ENCODE measurements at regions not wholly inside any gene's neighbourhood (a gene's known extent, or its start where the extent isn't known, plus 50 kb on each side); places are given as distances from the start of the nearest gene placed in this dataset.
"Not testable (repeated sequence)": the region's sequence is repeated elsewhere in the genome, so short reads cannot be mapped to it uniquely, and the experiment has no call there.

DNA sequence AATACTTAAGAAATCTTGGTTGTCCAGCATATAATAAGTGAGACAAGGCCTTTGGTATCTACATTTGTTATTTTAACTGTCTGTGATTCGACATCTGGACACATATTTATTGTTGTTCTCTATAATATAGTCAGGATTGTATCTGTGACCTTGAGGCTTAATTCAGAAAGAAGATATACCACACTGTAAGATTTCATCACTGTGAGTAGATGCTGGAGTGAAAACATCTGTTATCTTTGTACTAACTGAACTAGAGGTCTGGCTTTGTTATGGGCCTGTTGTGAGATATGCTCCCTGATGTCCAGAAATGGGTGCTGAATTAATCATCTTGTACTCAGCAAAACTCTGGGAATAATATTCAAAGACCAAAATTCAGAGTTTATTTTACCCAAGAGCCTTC, 148.5 kb downstream of the ISOC1 start:
- no peak for DNase-seq (ENCODE audit: low read depth)
- TF ChIP-seq, protein P1, sequence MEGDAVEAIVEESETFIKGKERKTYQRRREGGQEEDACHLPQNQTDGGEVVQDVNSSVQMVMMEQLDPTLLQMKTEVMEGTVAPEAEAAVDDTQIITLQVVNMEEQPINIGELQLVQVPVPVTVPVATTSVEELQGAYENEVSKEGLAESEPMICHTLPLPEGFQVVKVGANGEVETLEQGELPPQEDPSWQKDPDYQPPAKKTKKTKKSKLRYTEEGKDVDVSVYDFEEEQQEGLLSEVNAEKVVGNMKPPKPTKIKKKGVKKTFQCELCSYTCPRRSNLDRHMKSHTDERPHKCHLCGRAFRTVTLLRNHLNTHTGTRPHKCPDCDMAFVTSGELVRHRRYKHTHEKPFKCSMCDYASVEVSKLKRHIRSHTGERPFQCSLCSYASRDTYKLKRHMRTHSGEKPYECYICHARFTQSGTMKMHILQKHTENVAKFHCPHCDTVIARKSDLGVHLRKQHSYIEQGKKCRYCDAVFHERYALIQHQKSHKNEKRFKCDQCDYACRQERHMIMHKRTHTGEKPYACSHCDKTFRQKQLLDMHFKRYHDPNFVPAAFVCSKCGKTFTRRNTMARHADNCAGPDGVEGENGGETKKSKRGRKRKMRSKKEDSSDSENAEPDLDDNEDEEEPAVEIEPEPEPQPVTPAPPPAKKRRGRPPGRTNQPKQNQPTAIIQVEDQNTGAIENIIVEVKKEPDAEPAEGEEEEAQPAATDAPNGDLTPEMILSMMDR (conservative IDR thresholded peaks at IDR 0.05; ENCODE audit: low read depth, low read length): no peak
- H3K4me3 ChIP-seq (ENCODE audit: low read depth, low read length): no peak overlapping the region

DNA sequence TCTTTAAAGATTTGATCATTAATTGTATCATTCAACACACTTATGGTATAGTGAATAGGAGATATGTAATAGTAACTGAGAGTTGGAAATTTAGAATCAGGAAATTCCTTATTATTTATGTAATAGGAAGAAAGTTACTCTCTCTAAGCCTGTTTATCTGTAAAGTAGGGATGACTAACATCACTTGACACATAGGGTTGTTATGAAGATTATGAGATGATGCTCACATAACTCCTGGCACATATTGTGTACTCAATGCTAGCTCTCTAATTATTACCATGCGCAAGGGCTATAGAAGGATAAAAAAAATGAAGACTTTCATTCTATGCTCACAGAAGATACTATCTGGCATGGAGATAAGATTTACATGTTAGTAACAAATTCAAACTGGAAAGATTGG, 149.9 kb downstream of the ISOC1 start:
- TF ChIP-seq, protein P1 (conservative IDR thresholded peaks at IDR 0.05; ENCODE audit: low read depth, low read length): no peak
- DNase-seq (ENCODE audit: low read depth): no peak
- no peak overlapping the region for H3K4me3 ChIP-seq (ENCODE audit: low read depth, low read length)

DNA sequence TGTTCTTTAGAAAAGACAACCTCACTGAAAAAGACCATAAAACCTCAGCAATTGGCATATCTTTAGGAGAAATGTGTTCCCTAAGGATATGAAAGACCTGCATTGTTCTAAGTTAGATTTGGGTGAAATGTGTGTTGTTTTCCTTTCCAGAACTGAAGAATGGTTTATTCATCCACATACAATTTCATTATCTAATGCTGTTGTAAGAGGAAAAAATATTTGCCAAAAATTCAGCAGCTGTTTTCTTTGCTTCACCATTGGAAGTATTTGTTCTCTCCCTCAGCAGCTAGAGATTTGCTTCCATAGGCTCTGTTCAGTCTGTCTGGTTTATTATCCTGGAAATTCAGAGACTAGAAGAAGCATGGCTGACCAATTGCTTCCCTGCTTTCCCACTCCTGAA, 150.9 kb downstream of the ISOC1 start:
- TF ChIP-seq, protein P1 (conservative IDR thresholded peaks at IDR 0.05; ENCODE audit: low read depth, low read length): no peak
- no peak overlapping the region for H3K4me3 ChIP-seq (ENCODE audit: low read depth, low read length)
- no peak for DNase-seq (ENCODE audit: low read depth)

DNA sequence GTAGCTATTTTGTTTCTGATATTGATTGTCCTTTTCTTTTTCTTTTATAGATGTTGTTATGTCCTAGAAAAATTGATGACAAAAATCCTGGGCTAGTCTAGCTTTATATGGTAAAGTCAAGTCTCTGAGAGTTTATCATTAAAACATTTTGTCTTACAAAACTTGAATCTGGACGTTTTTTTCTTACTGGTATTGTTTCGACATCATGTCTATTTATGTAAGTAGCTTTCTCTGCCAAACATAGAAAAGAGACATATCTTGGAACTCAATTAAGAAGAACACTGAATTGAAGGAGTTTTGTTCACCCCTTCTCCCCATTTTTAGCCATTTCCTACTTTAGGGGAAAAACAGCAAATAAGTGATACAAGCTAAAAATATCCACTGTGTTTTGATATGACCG, 151.5 kb downstream of the ISOC1 start:
- DNase-seq (ENCODE audit: low read depth): no peak
- TF ChIP-seq, protein P1 (conservative IDR thresholded peaks at IDR 0.05; ENCODE audit: low read depth, low read length): no peak
- H3K4me3 ChIP-seq (ENCODE audit: low read depth, low read length): no peak overlapping the region

DNA sequence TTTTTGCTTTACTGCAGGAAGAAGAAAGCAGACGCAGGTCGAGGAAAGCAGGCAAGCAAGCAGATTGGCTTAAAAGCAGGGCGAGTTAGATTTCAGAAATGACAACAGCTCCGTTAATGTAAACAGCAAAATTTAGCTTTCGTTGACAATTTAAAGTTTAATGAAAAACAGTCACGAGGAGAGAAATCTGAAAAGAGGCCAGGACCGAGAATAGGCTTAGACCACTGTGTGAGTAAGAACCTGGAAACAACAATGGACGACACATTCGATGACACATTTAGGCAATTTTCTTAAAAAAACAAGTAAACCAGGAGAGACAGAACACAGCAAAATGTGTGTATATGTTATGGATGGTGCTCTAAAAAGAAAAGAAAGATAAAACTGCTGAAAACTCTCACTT, 155.3 kb downstream of the ISOC1 start:
- H3K4me3 ChIP-seq (ENCODE audit: low read depth, low read length): no peak overlapping the region
- TF ChIP-seq, protein P1 (conservative IDR thresholded peaks at IDR 0.05; ENCODE audit: low read depth, low read length): no peak
- DNase-seq (ENCODE audit: low read depth): no peak

DNA sequence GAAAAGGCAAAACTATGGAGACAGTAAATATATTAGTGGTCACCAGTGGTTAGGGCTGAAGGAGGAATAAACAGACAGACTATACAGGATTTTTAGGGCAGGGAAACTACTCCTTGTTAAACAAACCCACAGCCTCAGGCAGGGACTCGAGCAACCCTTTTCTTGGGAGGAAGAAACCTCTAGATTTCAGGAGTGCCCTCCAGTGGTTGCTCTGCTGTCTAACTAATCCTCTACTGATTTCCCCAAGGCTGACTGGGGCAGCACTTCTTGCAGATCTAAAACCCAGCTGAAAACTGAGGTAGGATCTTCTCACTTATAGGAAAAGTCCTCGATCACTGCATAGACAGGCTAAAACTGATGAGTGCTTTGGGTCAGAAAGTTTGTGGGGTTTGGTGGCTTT, 176.8 kb downstream of the ISOC1 start:
- H3K4me3 ChIP-seq (ENCODE audit: low read depth, low read length): no peak overlapping the region
- DNase-seq (ENCODE audit: low read depth): no peak
- TF ChIP-seq, protein P1 (conservative IDR thresholded peaks at IDR 0.05; ENCODE audit: low read depth, low read length): peak; percentile 36

DNA sequence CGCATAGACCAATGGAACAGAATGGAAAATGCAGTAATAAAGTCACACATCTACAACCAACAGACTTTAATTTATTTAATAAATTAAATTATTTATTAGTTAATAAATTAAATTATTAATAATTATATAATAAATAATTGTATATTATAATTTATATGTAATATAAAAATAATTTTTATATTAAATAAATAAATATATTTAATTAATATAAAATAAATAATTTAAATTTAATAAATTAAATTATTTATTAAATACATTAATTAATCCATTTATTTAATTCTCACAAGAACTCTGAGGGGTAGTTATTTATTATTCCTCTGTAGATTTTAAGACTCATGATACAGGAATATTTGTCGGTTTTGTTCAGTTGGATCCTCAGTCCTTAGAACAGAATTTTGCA, 176.1 kb upstream of the ADAMTS19 start:
- TF ChIP-seq, protein P1 (conservative IDR thresholded peaks at IDR 0.05; ENCODE audit: low read depth, low read length): no peak
- DNase-seq (ENCODE audit: low read depth): no peak
- H3K4me3 ChIP-seq (ENCODE audit: low read depth, low read length): no peak overlapping the region

DNA sequence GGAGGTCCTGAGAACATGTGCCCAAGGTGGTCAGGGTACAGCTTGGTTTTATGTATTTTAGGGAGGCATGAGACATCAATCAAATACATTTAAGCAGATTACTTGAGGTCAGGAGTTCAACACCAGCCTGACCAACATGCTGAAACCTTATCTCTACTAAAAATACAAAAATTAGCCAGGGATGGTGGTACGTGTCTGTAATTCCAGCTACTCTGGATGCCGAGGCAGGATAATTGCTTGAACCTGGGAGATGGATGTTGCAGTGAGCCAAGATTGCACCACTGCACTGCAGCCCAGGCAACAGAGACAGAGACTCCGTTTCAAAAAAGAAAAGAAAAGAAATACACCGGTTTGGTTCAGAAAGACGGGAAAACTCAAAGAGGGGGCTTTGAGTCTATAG, 165.9 kb upstream of the ADAMTS19 start:
- H3K4me3 ChIP-seq (ENCODE audit: low read depth, low read length); DNase-seq (ENCODE audit: low read depth): not testable (repeated sequence)
